GM23338 (cell line): ENCODE measurements at regions not wholly inside any gene's neighbourhood (a gene's known extent, or its start where the extent isn't known, plus 50 kb on each side); places are given as distances from the start of the nearest gene placed in this dataset.

Source experiments
- ATAC-seq: fragments of 200-7000 bp; cut with Tn5 transposase; 3 replicates; pipeline ENCODE4 v1.9.1; 2020
- DNase-seq: peaks from one replicate; pipeline ENCODE4 v3.0.0-alpha.2; 2015; ENCODE audit warnings: low spot score
- H2AFZ ChIP-seq: fragments of 200-600 bp; sonication (generic); 2 replicates; pipeline ENCODE4 v1.8.0; 2016; ENCODE audit warnings: antibody characterized with exemption, mild to moderate bottlenecking, moderate library complexity
- H3F3A ChIP-seq: fragments of 200-600 bp; sonication (generic); replicated peaks from 2 replicates; pipeline ENCODE4 v1.8.0; 2017; ENCODE audit warnings: antibody characterized with exemption, mixed run types, low read depth
- H3K27ac ChIP-seq: fragments of 200-600 bp; sonication (generic); 2 replicates; pipeline ENCODE4 v1.6.1; 2016; ENCODE audit warnings: low read depth
- H3K27me3 ChIP-seq: fragments of 200-600 bp; sonication (generic); 2 replicates; pipeline ENCODE4 v1.8.0; 2016; ENCODE audit warnings: mild to moderate bottlenecking, mixed run types, moderate library complexity; ENCODE audit not compliant: insufficient read depth
- H3K36me3 ChIP-seq: fragments of 200-600 bp; sonication (generic); 2 replicates; pipeline ENCODE4 v1.8.0; 2016; ENCODE audit warnings: mild to moderate bottlenecking; ENCODE audit not compliant: insufficient read depth
- H3K4me1 ChIP-seq: fragments of 200-600 bp; sonication (generic); 2 replicates; pipeline ENCODE4 v1.8.0; 2016; ENCODE audit warnings: mild to moderate bottlenecking, moderate library complexity; ENCODE audit not compliant: insufficient read depth
- H3K4me2 ChIP-seq: fragments of 200-600 bp; sonication (generic); 2 replicates; pipeline ENCODE4 v1.7.1; 2017; ENCODE audit warnings: mixed run types
- H3K4me3 ChIP-seq: fragments of 200-600 bp; sonication (generic); 2 replicates; pipeline ENCODE4 v1.6.1; 2016; ENCODE audit warnings: mixed run types
- H3K79me2 ChIP-seq: fragments of 200-600 bp; sonication (generic); replicated peaks from 2 replicates; pipeline ENCODE4 v1.8.0; 2017; ENCODE audit warnings: mild to moderate bottlenecking; ENCODE audit not compliant: insufficient read depth
- H3K9me2 ChIP-seq: fragments of 200-600 bp; sonication (generic); 2 replicates; pipeline ENCODE4 v1.8.0; 2017; ENCODE audit not compliant: insufficient read depth
- H4K20me1 ChIP-seq: fragments of 200-600 bp; sonication (generic); replicated peaks from 2 replicates; pipeline ENCODE4 v1.8.0; 2017; ENCODE audit warnings: mild to moderate bottlenecking; ENCODE audit not compliant: insufficient read depth
- H3K27ac Mint-ChIP-seq: 2 replicates; pipeline ENCODE4 v1.8.0; 2020; ENCODE audit warnings: inconsistent platforms, mild to moderate bottlenecking, moderate library complexity, mixed read lengths
- H3K27me3 Mint-ChIP-seq: 3 replicates; pipeline ENCODE4 v1.8.0; 2022; ENCODE audit warnings: low read depth, mild to moderate bottlenecking, moderate library complexity, mixed read lengths, inconsistent platforms; ENCODE audit not compliant: insufficient read depth, poor library complexity
- H3K36me3 Mint-ChIP-seq: 3 replicates; pipeline ENCODE4 v1.8.0; 2021; ENCODE audit warnings: low read depth, mild to moderate bottlenecking, inconsistent platforms, moderate library complexity, mixed read lengths
- H3K4me1 Mint-ChIP-seq: 3 replicates; pipeline ENCODE4 v1.8.0; 2020; ENCODE audit warnings: mild to moderate bottlenecking, inconsistent platforms, mixed read lengths
- H3K4me3 Mint-ChIP-seq: 3 replicates; pipeline ENCODE4 v1.8.0; 2021; ENCODE audit warnings: moderate library complexity, mild to moderate bottlenecking, inconsistent platforms, mixed read lengths
- H3K9me3 Mint-ChIP-seq: 3 replicates; pipeline ENCODE4 v1.8.0; 2020; ENCODE audit warnings: moderate library complexity, mild to moderate bottlenecking, inconsistent platforms, mixed read lengths
- CREB1 ChIP-seq: fragments of 250-450 bp; sonication (Bioruptor Pico); IDR thresholded peaks from 2 replicates; pipeline ENCODE4 v1.5.0; 2020; ENCODE audit warnings: low read depth, mild to moderate bottlenecking, moderate library complexity
- CTCF ChIP-seq, 2 experiments: fragments of 200-600 bp in 1 of 2; sonication (generic) in 1 of 2; conservative IDR thresholded peaks; 2 replicates each; pipeline versions ENCODE4 v1.5.1 to v1.6.1; 2016 to 2017; ENCODE audit warnings: antibody characterized with exemption in 2 of 2, low read depth in 2 of 2, mild to moderate bottlenecking in 2 of 2, moderate library complexity in 1 of 2
- EZH2 ChIP-seq: fragments of 200-600 bp; sonication (generic); IDR thresholded peaks from one replicate; pipeline ENCODE4 v1.8.0; 2017; ENCODE audit warnings: antibody characterized with exemption, mild to moderate bottlenecking, low read depth; ENCODE audit not compliant: unreplicated experiment
- EZH2phosphoT487 ChIP-seq: fragments of 200-600 bp; sonication (generic); IDR thresholded peaks from one replicate; pipeline ENCODE4 v1.8.1; 2018; ENCODE audit warnings: antibody characterized with exemption; ENCODE audit not compliant: unreplicated experiment
- POLR2AphosphoS5 ChIP-seq: IDR thresholded peaks from 2 replicates; pipeline ENCODE4 v1.6.1; 2016; ENCODE audit warnings: antibody characterized with exemption, low read depth
- REST ChIP-seq: IDR thresholded peaks from one replicate; pipeline ENCODE4 v1.6.1; 2018; ENCODE audit warnings: antibody characterized with exemption; ENCODE audit not compliant: unreplicated experiment
- STAT1 ChIP-seq: IDR thresholded peaks from one replicate; pipeline ENCODE4 v1.6.1; 2016; ENCODE audit warnings: antibody characterized with exemption; ENCODE audit not compliant: unreplicated experiment
- ZNF114 ChIP-seq: fragments of 250-450 bp; sonication (Bioruptor Pico); IDR thresholded peaks from 2 replicates; pipeline ENCODE4 v1.5.0; 2020; ENCODE audit warnings: mild to moderate bottlenecking, moderate library complexity
- ZNF331 ChIP-seq: fragments of 250-450 bp; sonication (Bioruptor Pico); IDR thresholded peaks from 2 replicates; pipeline ENCODE4 v1.5.0; 2020; ENCODE audit warnings: low read depth, mild to moderate bottlenecking, moderate library complexity

GRCh38 chr18:44579028-44579702 lies 101.5 kb upstream of the SETBP1 start:
- Mint-ChIP-seq H3K4me1 (peaks cover 5% of the 10 kb centered on the region; the same call in 1 of the 3 replicates), H3K27ac (no peak overlapping the region), H3K27me3 (no peaks in the 10 kb centered on the region), H3K36me3 (no peaks in the 10 kb centered on the region), H3K9me3 (no peaks in the 10 kb centered on the region), H3K4me3 (no peak overlapping the region)
- H3F3A ChIP-seq: no peaks in the 10 kb centered on the region
- H3K4me1 ChIP-seq: no peaks in the 10 kb centered on the region
- peak; percentile 48 for ATAC-seq
- TF ChIP-seq EZH2: no peak
- peak; percentile 64 to 81 for TF ChIP-seq CTCF (conservative IDR thresholded peaks at IDR 0.05; ENCODE audit: low read depth in 2 of 2)
- TF ChIP-seq POLR2AphosphoS5: no peak
- H3K4me3 ChIP-seq: no peak overlapping the region
- DNase-seq: peak; percentile 78
- H3K27ac ChIP-seq: no peak overlapping the region
- no peaks in the 10 kb centered on the region for H4K20me1 ChIP-seq
- no peaks in the 10 kb centered on the region for H3K79me2 ChIP-seq
- H2AFZ ChIP-seq: no peak overlapping the region
- no peaks in the 10 kb centered on the region for H3K36me3 ChIP-seq
- H3K27me3 ChIP-seq: no peaks in the 10 kb centered on the region
- no peaks in the 10 kb centered on the region for H3K9me2 ChIP-seq
- no peak overlapping the region for H3K4me2 ChIP-seq

GRCh38 chr18:44579745-44580144 lies 100.9 kb upstream of the SETBP1 start:
- H3K36me3 Mint-ChIP-seq: no peaks in the 10 kb centered on the region
- no peak overlapping the region for H2AFZ ChIP-seq
- H3K9me2 ChIP-seq: no peaks in the 10 kb centered on the region
- no peak overlapping the region for H3K27ac ChIP-seq
- H3K4me3 ChIP-seq: no peak overlapping the region
- H3K27me3 ChIP-seq: no peaks in the 10 kb centered on the region
- ATAC-seq (no peak), DNase-seq (no peak)
- no peaks in the 10 kb centered on the region for H3K36me3 ChIP-seq
- H4K20me1 ChIP-seq: no peaks in the 10 kb centered on the region
- no peak overlapping the region for H3K4me2 ChIP-seq
- H3F3A ChIP-seq: no peaks in the 10 kb centered on the region
- H3K79me2 ChIP-seq: no peaks in the 10 kb centered on the region
- H3K4me3 Mint-ChIP-seq: no peak overlapping the region
- no peaks in the 10 kb centered on the region for H3K27me3 Mint-ChIP-seq
- H3K4me1 ChIP-seq: no peaks in the 10 kb centered on the region
- no peak overlapping the region for H3K27ac Mint-ChIP-seq
- no peaks in the 10 kb centered on the region for H3K9me3 Mint-ChIP-seq
- H3K4me1 Mint-ChIP-seq: peaks cover 5% of the 10 kb centered on the region; the same call in 1 of the 3 replicates
- TF ChIP-seq EZH2phosphoT487: no peak
- TF ChIP-seq CREB1 (CRISPR knock-in tag): no peak
- no peak for TF ChIP-seq REST
- no peak for TF ChIP-seq EZH2
- no peak for TF ChIP-seq ZNF114 (CRISPR knock-in tag)
- TF ChIP-seq ZNF331: no peak
- TF ChIP-seq POLR2AphosphoS5: no peak
- TF ChIP-seq CTCF (conservative IDR thresholded peaks at IDR 0.05; ENCODE audit: low read depth in 2 of 2): no peak
- no peak for TF ChIP-seq STAT1
